ENCODE measurements at regions not wholly inside any gene's neighbourhood (a gene's known extent, or its start where the extent isn't known, plus 50 kb on each side); places are given as distances from the start of the nearest gene placed in this dataset.
A peak's percentile ranks its signal among the peaks of the same experiment; 100 is the strongest.
"Not testable (repeated sequence)": the region's sequence is repeated elsewhere in the genome, so short reads cannot be mapped to it uniquely, and the experiment has no call there.

GRCh38 chr13:44049081-44049945, 169.6 kb downstream of the LACC1 start:
- in situ Hi-C loops (cut with MboI; ENCODE audit: low pct_unique_long_range_greater_than_20kb, low sequenced_read_pairs), result no loop called here
- no peak for DNase-seq

DNA sequence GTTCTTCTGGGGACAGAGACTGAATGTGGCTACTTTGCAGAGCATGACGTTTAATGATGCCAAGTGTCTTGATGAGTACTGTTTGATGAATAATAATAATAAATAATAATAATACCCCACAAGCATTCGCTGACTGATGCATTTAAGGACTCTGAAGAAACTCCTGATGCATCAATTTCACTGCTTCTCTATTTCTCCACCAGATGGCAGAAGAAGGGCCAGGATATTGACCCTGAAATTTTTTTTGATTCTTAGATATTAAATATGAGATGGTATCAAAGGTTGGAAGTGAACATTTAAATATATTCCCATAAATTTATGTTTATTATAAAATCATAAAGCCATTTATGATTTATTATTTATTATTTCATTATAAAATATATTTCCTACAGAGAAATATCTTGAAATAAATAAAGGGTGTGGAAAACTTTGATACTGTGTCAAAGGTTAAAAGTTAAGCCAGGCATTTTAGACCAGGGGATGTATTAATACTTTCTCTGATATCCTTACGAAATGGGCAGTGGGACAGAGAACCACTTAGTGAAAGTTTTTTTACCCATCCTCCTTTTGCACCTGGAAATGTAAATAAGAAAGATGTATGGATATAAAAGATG, 170.9 kb downstream of the LACC1 start:
- in situ Hi-C loops (cut with MboI; ENCODE audit: low pct_unique_long_range_greater_than_20kb, low sequenced_read_pairs), result no loop called here
- peak; percentile 24 for DNase-seq

DNA sequence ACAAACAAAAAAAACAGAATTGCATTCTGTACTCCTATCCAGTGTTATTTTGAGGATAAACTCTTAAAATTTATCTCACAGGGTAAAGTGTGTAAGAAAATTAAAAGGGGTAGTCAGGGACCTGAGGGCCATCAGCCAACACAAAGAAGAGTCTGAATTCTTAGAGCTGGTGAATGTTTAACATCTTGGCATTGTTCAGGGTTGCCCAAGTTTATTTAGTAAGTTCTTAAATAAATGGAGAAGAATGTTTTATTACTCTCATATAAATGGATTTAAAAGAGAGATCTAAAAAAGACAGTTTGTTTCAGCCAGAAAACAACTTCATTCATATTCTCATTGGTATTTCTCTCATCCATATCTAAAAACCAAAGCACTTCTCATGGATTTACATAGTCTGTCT, 171.7 kb downstream of the LACC1 start:
- in situ Hi-C loops (cut with MboI; ENCODE audit: low pct_unique_long_range_greater_than_20kb, low sequenced_read_pairs), result no loop called here

DNA sequence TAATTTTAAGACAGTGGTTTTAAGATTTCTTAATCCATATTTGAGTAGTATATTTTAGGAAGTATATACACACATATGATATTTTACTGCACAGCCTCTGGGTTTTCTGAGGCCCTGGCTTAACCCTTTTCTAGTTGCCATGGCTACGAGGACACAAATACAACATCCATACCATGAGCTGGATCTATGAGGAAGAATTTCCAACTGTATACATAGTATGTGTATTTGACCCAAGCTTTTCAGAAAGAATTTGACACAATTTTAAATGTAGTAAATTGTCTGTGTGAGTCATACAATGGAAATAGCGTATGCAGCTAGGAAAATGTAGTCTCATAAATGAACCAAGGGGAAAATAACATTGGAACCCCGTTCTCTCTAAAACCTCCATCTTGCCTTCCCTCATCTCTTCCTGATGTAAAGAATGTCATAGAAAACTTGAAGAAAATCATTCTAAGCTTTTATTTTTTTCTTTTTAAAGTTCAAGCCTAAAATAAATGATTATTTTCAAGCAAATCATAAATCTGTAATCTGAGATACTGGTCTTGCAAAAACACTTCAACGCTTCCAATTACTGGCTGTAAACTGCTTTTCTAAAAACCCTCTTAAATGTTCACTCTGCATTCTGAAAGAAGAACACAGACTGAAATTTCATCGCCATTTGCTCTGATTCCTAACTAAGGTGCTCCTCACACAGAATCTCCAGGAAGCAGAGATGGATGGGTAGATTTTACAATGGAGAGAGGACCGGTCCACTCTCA, 172.4 kb downstream of the LACC1 start:
- in situ Hi-C loops (cut with MboI; ENCODE audit: low pct_unique_long_range_greater_than_20kb, low sequenced_read_pairs), result no loop called here
- DNase-seq, result peak; percentile 9

More for the DNA sequence above, 171.7 kb downstream of the LACC1 start:
- no peak for DNase-seq

- in situ Hi-C loops (cut with MboI; ENCODE audit: low pct_unique_long_range_greater_than_20kb, low sequenced_read_pairs), result no loop called here
- DNase-seq, result no peak
Observed at GRCh38 chr13:44052780-44053184, 173.1 kb downstream of the LACC1 start.

GRCh38 chr13:44053208-44053607, 173.5 kb downstream of the LACC1 start:
- no peak for DNase-seq

GRCh38 chr13:44054525-44054924, 174.8 kb downstream of the LACC1 start:
- no peak for DNase-seq
- in situ Hi-C loops (cut with MboI; ENCODE audit: low pct_unique_long_range_greater_than_20kb, low sequenced_read_pairs), result no loop called here

More at GRCh38 chr13:44053208-44053607, 173.5 kb downstream of the LACC1 start:
- in situ Hi-C loops (cut with MboI; ENCODE audit: low pct_unique_long_range_greater_than_20kb, low sequenced_read_pairs), result no loop called here

GRCh38 chr13:44055681-44056080, 176.0 kb downstream of the LACC1 start:
- DNase-seq; in situ Hi-C loops (cut with MboI; ENCODE audit: low pct_unique_long_range_greater_than_20kb, low sequenced_read_pairs): not testable (repeated sequence)

DNA sequence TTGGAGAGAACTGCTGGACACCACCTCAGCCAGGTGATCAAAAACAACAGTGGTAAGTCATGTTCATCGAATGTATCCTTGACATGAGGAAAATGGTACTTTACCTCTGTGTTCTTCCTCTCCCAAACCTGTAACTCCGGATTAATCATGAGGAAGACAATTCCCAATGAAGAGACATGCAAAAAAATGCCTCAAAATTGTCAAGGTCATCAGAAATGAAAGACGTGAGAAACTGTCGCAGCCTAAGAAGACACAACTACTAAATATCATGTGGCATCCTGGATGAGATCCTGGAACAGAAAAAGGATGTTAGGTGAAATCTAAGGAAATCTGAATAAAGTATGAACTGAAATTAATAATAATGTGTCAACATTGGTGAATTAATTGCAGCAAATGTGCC, 178.4 kb downstream of the LACC1 start:
- in situ Hi-C loops (cut with MboI; ENCODE audit: low pct_unique_long_range_greater_than_20kb, low sequenced_read_pairs), result no loop called here
- no peak for DNase-seq

- in situ Hi-C loops (cut with MboI; ENCODE audit: low pct_unique_long_range_greater_than_20kb, low sequenced_read_pairs), result no loop called here
- no peak for DNase-seq
Observed at GRCh38 chr13:44058624-44059215, 179.0 kb downstream of the LACC1 start.

DNA sequence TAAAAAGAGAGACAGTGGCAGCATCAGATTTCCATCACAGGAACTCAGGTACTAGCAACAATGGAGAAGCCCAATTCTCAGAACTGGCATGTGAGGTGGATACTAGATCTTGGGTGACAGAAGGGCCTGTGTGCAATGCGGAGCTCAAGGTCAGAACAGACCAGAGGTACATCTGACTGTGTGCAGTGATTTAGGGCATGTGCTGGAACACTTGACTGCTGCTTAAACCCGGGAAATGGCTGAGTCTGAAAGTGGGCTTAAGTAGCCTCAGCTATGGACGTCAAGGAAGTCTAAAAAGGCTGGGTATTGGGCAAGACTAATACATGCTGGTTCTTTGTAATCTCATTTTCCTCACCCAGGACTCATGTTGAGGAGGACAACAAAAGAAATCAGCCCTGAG, 182.2 kb downstream of the LACC1 start:
- DNase-seq, result no peak
- in situ Hi-C loops (cut with MboI; ENCODE audit: low pct_unique_long_range_greater_than_20kb, low sequenced_read_pairs), result no loop called here

DNA sequence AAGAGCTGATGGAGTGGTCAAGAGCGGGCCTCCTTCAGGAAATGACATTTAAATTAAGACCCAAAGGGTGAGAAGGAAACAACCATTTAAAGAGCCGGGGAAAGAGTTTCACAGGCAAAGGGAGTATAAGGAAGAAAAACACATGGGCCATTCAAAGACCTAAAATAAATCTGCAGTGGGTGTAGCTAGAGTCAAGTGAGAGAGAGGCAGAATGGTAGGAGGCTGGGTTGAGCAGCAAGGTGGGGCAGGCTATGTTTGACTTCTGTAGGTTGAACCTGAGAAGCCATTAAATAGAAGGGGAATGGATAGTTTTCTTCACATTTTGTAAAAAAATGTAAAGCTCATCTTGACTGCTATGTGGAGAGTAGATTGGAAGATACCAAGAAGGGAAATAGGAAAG, 183.8 kb downstream of the LACC1 start:
- in situ Hi-C loops (cut with MboI; ENCODE audit: low pct_unique_long_range_greater_than_20kb, low sequenced_read_pairs), result no loop called here

DNA sequence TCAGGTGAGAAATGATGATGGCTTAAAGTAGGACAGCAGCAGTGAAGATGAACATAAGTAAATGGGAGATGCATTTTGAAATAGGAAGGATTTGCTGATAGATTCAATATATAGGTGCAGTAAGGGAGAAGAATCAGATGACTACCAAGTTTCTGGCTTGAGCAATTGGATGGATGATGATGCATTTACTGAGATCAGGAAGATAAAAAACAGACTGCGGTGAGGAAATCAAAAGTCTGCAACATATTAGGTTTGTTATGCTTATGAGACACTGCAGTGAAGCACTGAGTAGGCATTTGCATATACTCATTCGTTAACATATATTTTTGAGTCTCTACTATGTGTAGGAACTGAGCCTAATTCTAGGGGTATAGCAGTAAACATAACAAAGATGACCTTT, 184.2 kb downstream of the LACC1 start:
- no peak for DNase-seq
- in situ Hi-C loops (cut with MboI; ENCODE audit: low pct_unique_long_range_greater_than_20kb, low sequenced_read_pairs), result no loop called here

More for the DNA sequence above, 183.8 kb downstream of the LACC1 start:
- DNase-seq, result no peak

DNA sequence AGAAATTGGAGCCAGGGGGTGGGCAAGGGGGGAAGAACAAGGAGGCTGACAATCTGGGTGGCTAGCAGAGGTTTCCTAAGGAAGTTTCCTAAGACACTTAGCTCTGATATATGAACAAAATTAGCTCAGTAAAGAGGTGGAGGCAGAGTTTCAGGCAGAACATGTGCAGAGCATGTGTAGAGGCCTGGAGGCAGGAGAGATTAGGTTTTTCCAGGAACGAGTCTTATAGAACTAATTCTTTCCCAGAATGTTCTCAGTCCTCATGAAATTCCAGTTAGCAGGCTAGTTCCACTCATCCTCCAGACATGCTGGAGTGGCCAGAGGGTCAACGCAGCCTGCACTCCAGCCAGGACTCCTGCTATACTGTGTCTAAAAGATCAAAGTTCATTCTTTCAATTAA, 184.7 kb downstream of the LACC1 start:
- in situ Hi-C loops (cut with MboI; ENCODE audit: low pct_unique_long_range_greater_than_20kb, low sequenced_read_pairs), result no loop called here
- DNase-seq, result no peak

- in situ Hi-C loops (cut with MboI; ENCODE audit: low pct_unique_long_range_greater_than_20kb, low sequenced_read_pairs), result no loop called here
- no peak for DNase-seq
Observed at GRCh38 chr13:44068169-44068568, 188.5 kb downstream of the LACC1 start.

- in situ Hi-C loops (cut with MboI; ENCODE audit: low pct_unique_long_range_greater_than_20kb, low sequenced_read_pairs), result no loop called here
- DNase-seq, result no peak
Observed at GRCh38 chr13:44068737-44069136, 189.0 kb downstream of the LACC1 start.

DNA sequence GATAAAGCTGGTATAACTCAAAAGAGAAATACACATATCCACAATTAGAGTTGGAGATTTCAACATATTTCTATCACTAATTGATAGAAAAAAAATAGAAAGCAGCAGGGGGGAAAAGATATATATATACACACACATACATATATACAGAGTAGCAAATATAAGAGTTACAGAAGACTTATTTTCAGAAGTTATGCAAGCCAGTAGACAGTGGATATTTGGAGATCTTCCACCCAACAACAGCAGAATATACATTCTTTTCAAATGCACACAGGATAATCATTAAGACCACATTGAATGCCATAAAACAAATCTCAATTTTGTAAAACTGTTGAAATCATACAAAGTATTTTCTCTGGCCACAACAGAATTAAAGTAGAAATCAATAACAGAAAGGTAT, 192.8 kb downstream of the LACC1 start:
- no peak for DNase-seq
- in situ Hi-C loops (cut with MboI; ENCODE audit: low pct_unique_long_range_greater_than_20kb, low sequenced_read_pairs), result no loop called here

- in situ Hi-C loops (cut with MboI; ENCODE audit: low pct_unique_long_range_greater_than_20kb, low sequenced_read_pairs), result no loop called here
- DNase-seq, result no peak
Observed at GRCh38 chr13:44074611-44075010, 194.9 kb downstream of the LACC1 start.

GRCh38 chr13:44075113-44075512, 195.4 kb downstream of the LACC1 start:
- no peak for DNase-seq
- in situ Hi-C loops (cut with MboI; ENCODE audit: low pct_unique_long_range_greater_than_20kb, low sequenced_read_pairs), result no loop called here

Measured in KBM-7 (cell line).